ENCODE measurements at regions not wholly inside any gene's neighbourhood (a gene's known extent, or its start where the extent isn't known, plus 50 kb on each side); places are given as distances from the start of the nearest gene placed in this dataset.

GRCh38 chr18:65994302-65994701 lies 243.5 kb downstream of the CDH7 start:
- H3K4me3 ChIP-seq (ENCODE audit: low read depth, low read length) = no peak overlapping the region
- no peak for TF ChIP-seq CTCF (IDR thresholded peaks at IDR 0.05; ENCODE audit: borderline replicate concordance, insufficient read depth, low read depth, low read length)

DNA sequence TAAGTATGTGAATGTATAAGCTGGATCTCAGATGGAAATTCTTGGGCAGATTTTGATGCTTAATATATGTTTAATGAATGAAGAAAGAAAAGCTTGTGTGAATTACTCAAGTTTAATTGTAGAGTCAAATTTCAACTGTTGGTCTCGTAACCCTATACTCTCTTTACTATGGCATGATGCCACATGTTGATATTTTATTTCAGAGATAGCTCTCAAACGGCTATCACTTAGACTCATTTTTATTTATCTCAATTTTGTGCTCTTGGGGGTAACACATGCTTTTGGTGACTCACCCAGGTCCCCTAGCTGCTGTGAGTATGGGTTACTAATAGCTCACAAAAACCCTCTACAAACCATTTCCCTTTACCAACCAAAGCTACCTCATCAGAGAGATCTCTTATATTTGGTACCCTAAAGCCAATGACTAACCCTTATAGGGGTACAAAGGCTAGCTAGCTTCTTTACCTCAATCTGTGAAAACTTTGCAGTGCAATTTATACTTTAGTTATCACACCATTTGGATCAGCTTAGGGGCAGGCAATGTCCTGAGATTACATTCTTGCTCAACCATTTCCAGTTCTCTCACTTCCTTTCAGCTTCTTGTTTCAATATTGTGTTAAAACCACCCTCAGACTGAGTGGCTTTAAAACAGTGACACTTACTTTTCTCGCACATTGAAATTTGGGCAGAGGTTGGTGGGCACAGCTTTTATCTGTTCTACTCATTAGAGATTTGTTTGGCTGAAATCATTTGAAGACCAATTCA lies 240.3 kb downstream of the CDH7 start:
- TF ChIP-seq CTCF (IDR thresholded peaks at IDR 0.05; ENCODE audit: borderline replicate concordance, insufficient read depth, low read depth, low read length) = no peak
- no peak overlapping the region for H3K4me3 ChIP-seq (ENCODE audit: low read depth, low read length)

DNA sequence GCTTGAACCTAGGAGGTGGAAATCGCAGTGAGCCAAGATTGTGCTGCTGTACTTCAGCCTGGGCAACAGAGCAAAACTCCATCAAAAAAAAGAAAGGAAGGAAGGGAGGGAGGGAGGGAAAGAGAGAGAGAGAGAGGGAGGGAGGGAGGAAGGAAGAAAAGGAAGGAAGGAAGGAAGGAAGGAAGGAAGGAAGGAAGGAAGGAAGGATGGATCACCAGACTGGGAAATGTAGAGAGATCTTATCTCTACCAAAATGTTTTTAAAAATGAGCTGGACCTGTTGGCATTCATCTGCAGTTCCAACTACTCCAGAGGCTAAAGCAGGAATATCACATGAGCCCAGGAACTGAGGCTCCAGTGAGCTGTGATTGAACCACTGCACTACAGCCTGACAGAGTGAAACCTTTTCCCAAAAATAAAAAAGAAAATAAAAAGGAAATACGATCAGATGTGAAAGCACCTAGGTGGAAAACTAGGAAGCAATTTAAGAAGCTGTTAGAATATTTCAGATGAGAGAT lies 239.4 kb downstream of the CDH7 start:
- no peak overlapping the region for H3K4me3 ChIP-seq (ENCODE audit: low read depth, low read length)
- TF ChIP-seq CTCF (IDR thresholded peaks at IDR 0.05; ENCODE audit: borderline replicate concordance, insufficient read depth, low read depth, low read length) = no peak

DNA sequence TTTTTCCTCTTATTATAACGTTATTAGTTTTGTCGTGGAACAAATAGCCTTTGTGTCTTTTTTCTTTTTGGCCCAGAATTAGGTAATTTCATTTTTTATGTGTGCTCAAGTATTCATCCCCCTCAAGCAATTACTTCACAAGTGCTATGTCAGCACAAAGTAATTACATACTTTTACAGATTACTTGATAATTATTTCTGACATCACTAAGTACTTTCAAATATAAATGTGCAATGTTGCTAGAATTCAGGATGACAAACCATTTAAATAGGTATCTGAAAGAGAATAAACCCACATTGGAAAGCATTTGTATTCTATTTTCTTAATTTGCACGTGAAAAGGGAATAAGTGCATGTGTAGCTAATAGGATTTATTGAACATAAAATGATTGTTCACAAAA lies 238.2 kb downstream of the CDH7 start:
- no peak for TF ChIP-seq CTCF (IDR thresholded peaks at IDR 0.05; ENCODE audit: borderline replicate concordance, insufficient read depth, low read depth, low read length)
- no peak overlapping the region for H3K4me3 ChIP-seq (ENCODE audit: low read depth, low read length)

- H3K4me3 ChIP-seq (ENCODE audit: low read depth, low read length) = no peak overlapping the region
- no peak for TF ChIP-seq CTCF (IDR thresholded peaks at IDR 0.05; ENCODE audit: borderline replicate concordance, insufficient read depth, low read depth, low read length)
Observed at GRCh38 chr18:65988386-65988785, 237.6 kb downstream of the CDH7 start.

DNA sequence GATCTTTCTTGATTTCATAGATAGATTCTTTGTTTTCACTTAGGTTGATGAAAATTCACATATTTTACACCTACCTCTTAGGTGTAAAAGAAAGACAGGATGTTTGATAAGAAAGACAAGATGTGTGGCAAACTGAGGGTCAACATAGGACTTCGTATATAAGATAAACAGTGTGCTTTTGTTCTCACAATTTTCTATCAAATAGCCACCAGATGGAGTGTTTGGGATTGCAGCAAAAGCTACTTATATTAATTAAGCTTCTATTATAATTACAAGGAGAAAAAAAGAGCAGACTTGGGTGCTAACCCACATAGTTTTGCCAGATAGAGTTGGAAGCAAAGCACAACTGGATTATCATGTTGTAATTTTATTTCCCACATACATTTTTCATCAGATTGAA lies 232.9 kb downstream of the CDH7 start:
- TF ChIP-seq CTCF (IDR thresholded peaks at IDR 0.05; ENCODE audit: borderline replicate concordance, insufficient read depth, low read depth, low read length) = no peak
- H3K4me3 ChIP-seq (ENCODE audit: low read depth, low read length) = no peak overlapping the region

- TF ChIP-seq CTCF (IDR thresholded peaks at IDR 0.05; ENCODE audit: borderline replicate concordance, insufficient read depth, low read depth, low read length) = no peak
Observed at GRCh38 chr18:65975536-65975935, 224.7 kb downstream of the CDH7 start.

More at GRCh38 chr18:65975536-65975935, 224.7 kb downstream of the CDH7 start:
- H3K4me3 ChIP-seq (ENCODE audit: low read depth, low read length) = no peak overlapping the region
